ENCODE measurements at regions not wholly inside any gene's neighbourhood (a gene's known extent, or its start where the extent isn't known, plus 50 kb on each side); places are given as distances from the start of the nearest gene placed in this dataset.
A peak's percentile ranks its signal among the peaks of the same experiment; 100 is the strongest.

- peaks cover 13% of the 10 kb centered on the region for H3K27me3 Mint-ChIP-seq (ENCODE audit: low read depth)
- H3K36me3 Mint-ChIP-seq (ENCODE audit: insufficient read depth in 2 of 2) = no peaks in the 10 kb centered on the region
- peaks cover 6% of the 10 kb centered on the region for H3K4me1 Mint-ChIP-seq (ENCODE audit: low read depth)
- no peak overlapping the region for H3K4me3 Mint-ChIP-seq
- no peaks in the 10 kb centered on the region for H3K9me3 Mint-ChIP-seq
- ATAC-seq (replicated peaks in 1 of 2) (no peak), DNase-seq (no peak)
- H3K27ac Mint-ChIP-seq = no peak overlapping the region
These were observed 82.6 kb upstream of the MPHOSPH6 start for GRCh38 chr16:82252582-82252981.

GRCh38 chr16:82248677-82249076, 78.7 kb upstream of the MPHOSPH6 start:
- no peak for ATAC-seq (replicated peaks in 1 of 2)
- no peak overlapping the region for H3K4me3 Mint-ChIP-seq
- peaks cover 6% of the 10 kb centered on the region for H3K4me1 Mint-ChIP-seq (ENCODE audit: low read depth)
- H3K27me3 Mint-ChIP-seq (ENCODE audit: low read depth) = peaks cover 8% of the 10 kb centered on the region
- no peak for DNase-seq
- peaks cover 0 to 4% of the 10 kb centered on the region in 2 donors for H3K9me3 Mint-ChIP-seq
- no peak overlapping the region for H3K27ac Mint-ChIP-seq
- H3K36me3 Mint-ChIP-seq (ENCODE audit: insufficient read depth in 2 of 2) = peaks cover 0 to 4% of the 10 kb centered on the region in 2 donors

GRCh38 chr16:82248012-82248656, 78.1 kb upstream of the MPHOSPH6 start:
- ATAC-seq (replicated peaks in 1 of 2) = no peak

GRCh38 chr16:82242201-82242600, 72.2 kb upstream of the MPHOSPH6 start:
- peaks cover 0 to 4% of the 10 kb centered on the region in 2 donors for H3K36me3 Mint-ChIP-seq (ENCODE audit: insufficient read depth in 2 of 2)
- peaks cover 0 to 4% of the 10 kb centered on the region in 2 donors for H3K9me3 Mint-ChIP-seq
- ATAC-seq (replicated peaks in 1 of 2) = no peak
- H3K27ac Mint-ChIP-seq = no peak overlapping the region
- H3K4me1 Mint-ChIP-seq (ENCODE audit: low read depth) = no peaks in the 10 kb centered on the region
- H3K4me3 Mint-ChIP-seq = no peak overlapping the region
- peaks cover 41% of the 10 kb centered on the region for H3K27me3 Mint-ChIP-seq (ENCODE audit: low read depth)
- no peak for DNase-seq

More at GRCh38 chr16:82248012-82248656, 78.1 kb upstream of the MPHOSPH6 start:
- peaks cover 0 to 4% of the 10 kb centered on the region in 2 donors for H3K9me3 Mint-ChIP-seq
- peaks cover 0 to 4% of the 10 kb centered on the region in 2 donors for H3K36me3 Mint-ChIP-seq (ENCODE audit: insufficient read depth in 2 of 2)
- DNase-seq = no peak
- H3K27me3 Mint-ChIP-seq (ENCODE audit: low read depth) = peaks cover 11% of the 10 kb centered on the region
- H3K27ac Mint-ChIP-seq = no peak overlapping the region
- peaks cover 6% of the 10 kb centered on the region for H3K4me1 Mint-ChIP-seq (ENCODE audit: low read depth)
- no peak overlapping the region for H3K4me3 Mint-ChIP-seq

- ATAC-seq (replicated peaks in 1 of 2) (no peak), DNase-seq (no peak)
- Mint-ChIP-seq H3K36me3 (ENCODE audit: insufficient read depth in 2 of 2) (peaks cover 0 to 4% of the 10 kb centered on the region in 2 donors), H3K27me3 (ENCODE audit: low read depth) (peaks cover 48% of the 10 kb centered on the region), H3K9me3 (peaks cover 0 to 4% of the 10 kb centered on the region in 2 donors), H3K4me1 (ENCODE audit: low read depth) (peaks cover under 1% of the 10 kb centered on the region), H3K4me3 (no peak overlapping the region), H3K27ac (no peak overlapping the region)
These were observed 71.5 kb upstream of the MPHOSPH6 start for GRCh38 chr16:82241469-82242052.

GRCh38 chr16:82240111-82240510, 70.1 kb upstream of the MPHOSPH6 start:
- peaks cover 0 to 4% of the 10 kb centered on the region in 2 donors for H3K36me3 Mint-ChIP-seq (ENCODE audit: insufficient read depth in 2 of 2)
- H3K27me3 Mint-ChIP-seq (ENCODE audit: low read depth) = peaks cover 58% of the 10 kb centered on the region
- peaks cover 0 to 4% of the 10 kb centered on the region in 2 donors for H3K9me3 Mint-ChIP-seq
- peaks cover 7% of the 10 kb centered on the region for H3K4me1 Mint-ChIP-seq (ENCODE audit: low read depth)
- DNase-seq (no peak), ATAC-seq (replicated peaks in 1 of 2) (no peak)
- H3K4me3 Mint-ChIP-seq = no peak overlapping the region
- H3K27ac Mint-ChIP-seq = no peak overlapping the region

GRCh38 chr16:82236875-82237274, 66.9 kb upstream of the MPHOSPH6 start:
- peaks cover 7% of the 10 kb centered on the region for H3K4me1 Mint-ChIP-seq (ENCODE audit: low read depth)
- peaks cover 46% of the 10 kb centered on the region for H3K27me3 Mint-ChIP-seq (ENCODE audit: low read depth)
- no peak overlapping the region for H3K4me3 Mint-ChIP-seq
- ATAC-seq (replicated peaks in 1 of 2) (no peak), DNase-seq (no peak)
- no peaks in the 10 kb centered on the region for H3K36me3 Mint-ChIP-seq (ENCODE audit: insufficient read depth in 2 of 2)
- no peak overlapping the region for H3K27ac Mint-ChIP-seq
- no peaks in the 10 kb centered on the region for H3K9me3 Mint-ChIP-seq

- peaks cover 7% of the 10 kb centered on the region for H3K4me1 Mint-ChIP-seq (ENCODE audit: low read depth)
- DNase-seq (no peak), ATAC-seq (replicated peaks in 1 of 2) (no peak)
- H3K27ac Mint-ChIP-seq = no peak overlapping the region
- no peaks in the 10 kb centered on the region for H3K36me3 Mint-ChIP-seq (ENCODE audit: insufficient read depth in 2 of 2)
- no peak overlapping the region for H3K4me3 Mint-ChIP-seq
- H3K27me3 Mint-ChIP-seq (ENCODE audit: low read depth) = peaks cover 46% of the 10 kb centered on the region
- no peaks in the 10 kb centered on the region for H3K9me3 Mint-ChIP-seq
These were observed 66.4 kb upstream of the MPHOSPH6 start for GRCh38 chr16:82236415-82236814.

- DNase-seq (no peak), ATAC-seq (replicated peaks in 1 of 2) (no peak)
- H3K4me3 Mint-ChIP-seq = no peak overlapping the region
- peaks cover 7% of the 10 kb centered on the region for H3K4me1 Mint-ChIP-seq (ENCODE audit: low read depth)
- H3K9me3 Mint-ChIP-seq = no peaks in the 10 kb centered on the region
- H3K27me3 Mint-ChIP-seq (ENCODE audit: low read depth) = peaks cover 40% of the 10 kb centered on the region
- no peak overlapping the region for H3K27ac Mint-ChIP-seq
- no peaks in the 10 kb centered on the region for H3K36me3 Mint-ChIP-seq (ENCODE audit: insufficient read depth in 2 of 2)
These were observed 62.8 kb upstream of the MPHOSPH6 start for GRCh38 chr16:82232806-82233205.

- Mint-ChIP-seq H3K4me1 (ENCODE audit: low read depth) (peaks cover 3% of the 10 kb centered on the region), H3K36me3 (ENCODE audit: insufficient read depth in 2 of 2) (no peaks in the 10 kb centered on the region), H3K9me3 (no peaks in the 10 kb centered on the region), H3K27me3 (ENCODE audit: low read depth) (peaks cover 43% of the 10 kb centered on the region), H3K4me3 (no peak overlapping the region), H3K27ac (no peak overlapping the region)
- DNase-seq (no peak), ATAC-seq (replicated peaks in 1 of 2) (no peak)
These were observed 61.2 kb upstream of the MPHOSPH6 start for GRCh38 chr16:82231008-82231787.

GRCh38 chr16:82229800-82230619, 60.0 kb upstream of the MPHOSPH6 start:
- peaks cover 33% of the 10 kb centered on the region for H3K27me3 Mint-ChIP-seq (ENCODE audit: low read depth)
- no peaks in the 10 kb centered on the region for H3K9me3 Mint-ChIP-seq
- DNase-seq (peak; percentile 66 to 68), ATAC-seq (replicated peaks in 1 of 2) (no peak)
- H3K36me3 Mint-ChIP-seq (ENCODE audit: insufficient read depth in 2 of 2) = no peaks in the 10 kb centered on the region
- peak overlapping the region; percentile 20 for H3K27ac Mint-ChIP-seq
- no peaks in the 10 kb centered on the region for H3K4me1 Mint-ChIP-seq (ENCODE audit: low read depth)
- H3K4me3 Mint-ChIP-seq = no peak overlapping the region

- no peaks in the 10 kb centered on the region for H3K36me3 Mint-ChIP-seq (ENCODE audit: insufficient read depth in 2 of 2)
- peaks cover 41% of the 10 kb centered on the region for H3K27me3 Mint-ChIP-seq (ENCODE audit: low read depth)
- H3K27ac Mint-ChIP-seq = no peak overlapping the region
- H3K9me3 Mint-ChIP-seq = peaks cover 0 to 2% of the 10 kb centered on the region in 2 donors
- ATAC-seq (replicated peaks in 1 of 2) (no peak), DNase-seq (no peak)
- no peak overlapping the region for H3K4me3 Mint-ChIP-seq
- H3K4me1 Mint-ChIP-seq (ENCODE audit: low read depth) = no peaks in the 10 kb centered on the region
These were observed 56.3 kb upstream of the MPHOSPH6 start for GRCh38 chr16:82226327-82226726.

- ATAC-seq (replicated peaks in 1 of 2) (no peak), DNase-seq (no peak)
- peaks cover 35% of the 10 kb centered on the region for H3K27me3 Mint-ChIP-seq (ENCODE audit: low read depth)
- peaks cover 0 to 2% of the 10 kb centered on the region in 2 donors for H3K9me3 Mint-ChIP-seq
- no peak overlapping the region for H3K4me3 Mint-ChIP-seq
- H3K36me3 Mint-ChIP-seq (ENCODE audit: insufficient read depth in 2 of 2) = no peaks in the 10 kb centered on the region
- no peaks in the 10 kb centered on the region for H3K4me1 Mint-ChIP-seq (ENCODE audit: low read depth)
- no peak overlapping the region for H3K27ac Mint-ChIP-seq
These were observed 54.8 kb upstream of the MPHOSPH6 start for GRCh38 chr16:82224821-82225220.

Data from activated T-cell treated with anti-CD3 and anti-CD28 coated beads, Interleukin-2, amount 50 U/mL, for 72 hours (primary cell).